ENCODE measurements at regions not wholly inside any gene's neighbourhood (a gene's known extent, or its start where the extent isn't known, plus 50 kb on each side); places are given as distances from the start of the nearest gene placed in this dataset.
A peak's percentile ranks its signal among the peaks of the same experiment; 100 is the strongest.

GRCh38 chr2:20135631-20136050, 84.2 kb upstream of the LAPTM4A start:
- ChIA-PET POLR2A (interaction anchor here (1.1 kb wide), 1 partner anchor 146 kb away, joined by 3 read pairs; the partner anchor contains the start of gene WDR35), CTCF (interaction anchor here (1.2 kb wide), 1 partner anchor 73 kb away, joined by 3 read pairs; no protein-coding TSS in a partner anchor)
- TF ChIP-seq CTCF (IDR thresholded peaks at IDR 0.05): peak; percentile 17
- Histone ChIP-seq H3K27ac (ENCODE audit: low read depth in 1 of 2, low read length in 2 of 2) (no peak overlapping the region), H3K36me3 (ENCODE audit: insufficient read depth, low read length) (no peaks in the 10 kb centered on the region), H3K4me3 (ENCODE audit: low read length) (no peak overlapping the region), H3K4me1 (ENCODE audit: insufficient read depth, low read length) (no peaks in the 10 kb centered on the region), H3K9me3 (ENCODE audit: control insufficient read depth in 1 of 2, insufficient read depth in 1 of 2, low read length in 2 of 2) (no peaks in the 10 kb centered on the region), H3K27me3 (ENCODE audit: control insufficient read depth in 1 of 2, insufficient read depth in 2 of 2, low read length in 2 of 2) (peaks cover 0 to 3% of the 10 kb centered on the region in 2 experiments)
- Mint-ChIP-seq H3K4me3 (no peak overlapping the region), H3K36me3 (ENCODE audit: low read depth) (no peaks in the 10 kb centered on the region), H3K27ac (no peak overlapping the region), H3K27me3 (peaks cover 28% of the 10 kb centered on the region), H3K4me1 (ENCODE audit: low read depth) (no peaks in the 10 kb centered on the region), H3K9me3 (no peaks in the 10 kb centered on the region)
- intact Hi-C loops (cut with DNase I, micrococcal nuclease): no loop called here
- ATAC-seq (ENCODE audit: poor library complexity) (no peak), DNase-seq (peak in 8 of 14 experiments; percentile 4 to 36 (median 14))

GRCh38 chr2:20132990-20133535, 81.6 kb upstream of the LAPTM4A start:
- Histone ChIP-seq H3K4me1 (ENCODE audit: insufficient read depth, low read length) (no peaks in the 10 kb centered on the region), H3K27me3 (ENCODE audit: control insufficient read depth in 1 of 2, insufficient read depth in 2 of 2, low read length in 2 of 2) (peaks cover 0 to 3% of the 10 kb centered on the region in 2 experiments), H3K27ac (ENCODE audit: low read depth in 1 of 2, low read length in 2 of 2) (no peak overlapping the region), H3K36me3 (ENCODE audit: insufficient read depth, low read length) (no peaks in the 10 kb centered on the region), H3K4me3 (ENCODE audit: low read length) (no peak overlapping the region), H3K9me3 (ENCODE audit: control insufficient read depth in 1 of 2, insufficient read depth in 1 of 2, low read length in 2 of 2) (no peaks in the 10 kb centered on the region)
- no peaks in the 10 kb centered on the region for H3K4me1 Mint-ChIP-seq (ENCODE audit: low read depth)
- ATAC-seq (ENCODE audit: poor library complexity): no peak
- no peaks in the 10 kb centered on the region for H3K36me3 Mint-ChIP-seq (ENCODE audit: low read depth)
- intact Hi-C loops (cut with DNase I, micrococcal nuclease): no loop called here
- TF ChIP-seq CTCF (IDR thresholded peaks at IDR 0.05): no peak
- no peak overlapping the region for H3K4me3 Mint-ChIP-seq
- ChIA-PET POLR2A (no interaction called here), CTCF (no interaction called here)
- DNase-seq: no peak
- no peaks in the 10 kb centered on the region for H3K9me3 Mint-ChIP-seq
- H3K27ac Mint-ChIP-seq: no peak overlapping the region
- peaks cover 37% of the 10 kb centered on the region for H3K27me3 Mint-ChIP-seq

- intact Hi-C loops (cut with DNase I, micrococcal nuclease): no loop called here
- H3K9me3 Mint-ChIP-seq: no peaks in the 10 kb centered on the region
- Histone ChIP-seq H3K36me3 (ENCODE audit: insufficient read depth, low read length) (no peaks in the 10 kb centered on the region), H3K27me3 (ENCODE audit: control insufficient read depth in 1 of 2, insufficient read depth in 2 of 2, low read length in 2 of 2) (peaks cover 0 to 5% of the 10 kb centered on the region in 2 experiments), H3K9me3 (ENCODE audit: control insufficient read depth in 1 of 2, insufficient read depth in 1 of 2, low read length in 2 of 2) (no peaks in the 10 kb centered on the region), H3K4me3 (ENCODE audit: low read length) (no peak overlapping the region), H3K27ac (ENCODE audit: low read depth in 1 of 2, low read length in 2 of 2) (no peak overlapping the region), H3K4me1 (ENCODE audit: insufficient read depth, low read length) (no peaks in the 10 kb centered on the region)
- no peak for TF ChIP-seq CTCF (IDR thresholded peaks at IDR 0.05)
- CTCF ChIA-PET: no interaction called here
- no peaks in the 10 kb centered on the region for H3K36me3 Mint-ChIP-seq (ENCODE audit: low read depth)
- peaks cover 37% of the 10 kb centered on the region for H3K27me3 Mint-ChIP-seq
- H3K4me3 Mint-ChIP-seq: no peak overlapping the region
- H3K4me1 Mint-ChIP-seq (ENCODE audit: low read depth): no peaks in the 10 kb centered on the region
- DNase-seq (no peak), ATAC-seq (ENCODE audit: poor library complexity) (no peak)
- no peak overlapping the region for H3K27ac Mint-ChIP-seq
- POLR2A ChIA-PET: no interaction called here
Observed at GRCh38 chr2:20130821-20131645, 79.6 kb upstream of the LAPTM4A start.

Data from CD4-positive, alpha-beta T cell (primary cell).